Liver (tissue), 8 donors: ENCODE measurements at regions not wholly inside any gene's neighbourhood (a gene's known extent, or its start where the extent isn't known, plus 50 kb on each side); places are given as distances from the start of the nearest gene placed in this dataset.
"Not testable (repeated sequence)": the region's sequence is repeated elsewhere in the genome, so short reads cannot be mapped to it uniquely, and the experiment has no call there.

Experiments
- DNase-seq: peaks from one replicate; pipeline ENCODE4 v3.0.0-alpha.2; 2017; ENCODE audit warnings: low spot score
- H3K27ac ChIP-seq, 2 donors: one replicate each; pipeline ENCODE4 v1.7.0; 2013; ENCODE audit warnings: inconsistent platforms in 2 of 2, low read length in 2 of 2, control low read depth in 1 of 2, low read depth in 1 of 2, mild to moderate bottlenecking in 1 of 2
- H3K27me3 ChIP-seq, 4 donors: one replicate each; pipeline versions ENCODE4 v1.6.1 to v1.7.0; 2013; ENCODE audit warnings: low read length in 3 of 4, inconsistent platforms in 1 of 4, mild to moderate bottlenecking in 1 of 4, moderate library complexity in 1 of 4; ENCODE audit not compliant: control insufficient read depth in 4 of 4, insufficient read depth in 4 of 4
- H3K36me3 ChIP-seq, 4 donors: one replicate each; pipeline versions ENCODE4 v1.6.1 to v1.7.0; 2013; ENCODE audit warnings: low read length in 3 of 4, mild to moderate bottlenecking in 3 of 4, low read depth in 1 of 4, moderate library complexity in 1 of 4; ENCODE audit not compliant: control insufficient read depth in 4 of 4, insufficient read depth in 3 of 4
- H3K4me1 ChIP-seq, 4 donors: one replicate each; pipeline versions ENCODE4 v1.6.1 to v1.7.0; 2013; ENCODE audit warnings: low read length in 3 of 4, mild to moderate bottlenecking in 3 of 4, moderate library complexity in 1 of 4; ENCODE audit not compliant: control insufficient read depth in 4 of 4, insufficient read depth in 4 of 4
- H3K4me3 ChIP-seq, 3 donors: one replicate each; pipeline versions ENCODE4 v1.6.1 to v1.7.0; 2013; ENCODE audit warnings: low read length in 3 of 3, control low read depth in 1 of 3, low read depth in 1 of 3, mild to moderate bottlenecking in 1 of 3
- H3K9ac ChIP-seq, 2 donors: one replicate each; pipeline ENCODE4 v1.7.0; 2013; ENCODE audit warnings: low read length in 2 of 2, mild to moderate bottlenecking in 2 of 2, moderate library complexity in 2 of 2, control low read depth in 1 of 2, low read depth in 1 of 2
- H3K9me3 ChIP-seq, 4 donors: one replicate each; pipeline versions ENCODE4 v1.6.1 to v1.7.0; 2013; ENCODE audit warnings: low read length in 3 of 4; ENCODE audit not compliant: control insufficient read depth in 4 of 4
- EGR1 ChIP-seq, 2 donors: IDR thresholded peaks; 2 replicates each; pipeline ENCODE4 v1.6.1; 2016 to 2018; ENCODE audit warnings: antibody characterized with exemption in 2 of 2, low read depth in 2 of 2
- FOXA1 ChIP-seq: IDR thresholded peaks from 2 replicates; pipeline ENCODE4 v1.6.1; 2016; ENCODE audit warnings: antibody characterized with exemption
- GABPA ChIP-seq, 2 donors: IDR thresholded peaks in 1 of 2; conservative IDR thresholded peaks in 1 of 2; 2 replicates each; pipeline ENCODE4 v1.6.1; 2016; ENCODE audit warnings: antibody characterized with exemption in 2 of 2, mild to moderate bottlenecking in 1 of 2, moderate library complexity in 1 of 2
- HNF4A ChIP-seq, 2 donors: conservative IDR thresholded peaks; 2 replicates each; pipeline ENCODE4 v1.6.1; 2016; ENCODE audit warnings: antibody characterized with exemption in 2 of 2, mild to moderate bottlenecking in 2 of 2
- JUND ChIP-seq, 2 donors: IDR thresholded peaks; 2 replicates each; pipeline ENCODE4 v1.6.1; 2016; ENCODE audit warnings: antibody characterized with exemption in 2 of 2
- NR2F2 ChIP-seq: IDR thresholded peaks from 2 replicates; pipeline ENCODE4 v1.6.1; 2016; ENCODE audit warnings: antibody characterized with exemption
- RAD21 ChIP-seq, 2 donors: IDR thresholded peaks; 2 replicates each; pipeline ENCODE4 v1.6.1; 2016; ENCODE audit warnings: antibody characterized with exemption in 2 of 2, mild to moderate bottlenecking in 2 of 2
- RXRA ChIP-seq, 2 donors: IDR thresholded peaks; 2 replicates each; pipeline ENCODE4 v1.6.1; 2017 to 2018; ENCODE audit warnings: antibody characterized with exemption in 2 of 2, mild to moderate bottlenecking in 1 of 2
- SP1 ChIP-seq: IDR thresholded peaks from 2 replicates; pipeline ENCODE4 v1.6.1; 2018; ENCODE audit warnings: antibody characterized with exemption, mild to moderate bottlenecking
- TAF1 ChIP-seq: conservative IDR thresholded peaks from 2 replicates; pipeline ENCODE4 v1.6.1; 2016; ENCODE audit warnings: antibody characterized with exemption, mild to moderate bottlenecking
- WGBS: extraction: QIAGEN DNeasy Blood & Tissue Kit; methylation state at CpG from one replicate; pipeline ENCODE4 v1.1.7; 2013; 5-methylcytosine and 5-hydroxymethylcytosine counted together
- TF ChIP-seq, protein P1 (sequence below): fragments of 150-350 bp; IDR thresholded peaks from 2 replicates; pipeline ENCODE4 v1.5.1; 2017; ENCODE audit warnings: improper control_type of control experiment, low read depth, low read length; ENCODE audit not compliant: missing input control
- TF ChIP-seq, protein P2 (sequence below): IDR thresholded peaks from 2 replicates; pipeline ENCODE4 v1.6.1; 2016; ENCODE audit warnings: antibody characterized with exemption
- TF ChIP-seq, protein P3 (sequence below): IDR thresholded peaks from 2 replicates; pipeline ENCODE4 v1.6.1; 2016; ENCODE audit warnings: antibody characterized with exemption, mild to moderate bottlenecking
- TF ChIP-seq, protein P4 (sequence below): IDR thresholded peaks from 2 replicates; pipeline ENCODE4 v1.6.1; 2016; ENCODE audit warnings: antibody characterized with exemption
- donor health status: healthy.
- donor health status: healthy.
- donor health status: healthy.
- donor health status: healthy.
- donor health status: healthy.

DNA sequence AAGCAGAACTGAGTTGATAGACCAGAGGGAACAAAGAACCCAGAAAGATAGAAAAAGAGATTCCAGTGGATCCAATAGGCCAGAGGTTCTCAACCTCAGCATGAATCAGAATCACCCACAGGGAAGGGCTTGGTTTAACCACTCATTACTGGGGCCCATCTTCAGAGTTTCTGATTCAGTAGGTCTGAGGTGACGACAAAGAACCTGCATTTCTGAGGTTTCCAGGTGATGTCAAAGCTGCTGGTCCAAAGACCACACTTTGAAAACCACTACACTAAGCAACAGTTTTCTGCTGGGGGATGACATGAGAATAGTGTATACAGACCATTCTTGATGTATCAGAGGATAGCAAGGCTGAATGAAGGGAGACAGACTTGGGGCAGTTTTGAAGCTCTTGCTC, 81.5 kb upstream of the FOXN2 start (continued):
- TF ChIP-seq, protein P1, sequence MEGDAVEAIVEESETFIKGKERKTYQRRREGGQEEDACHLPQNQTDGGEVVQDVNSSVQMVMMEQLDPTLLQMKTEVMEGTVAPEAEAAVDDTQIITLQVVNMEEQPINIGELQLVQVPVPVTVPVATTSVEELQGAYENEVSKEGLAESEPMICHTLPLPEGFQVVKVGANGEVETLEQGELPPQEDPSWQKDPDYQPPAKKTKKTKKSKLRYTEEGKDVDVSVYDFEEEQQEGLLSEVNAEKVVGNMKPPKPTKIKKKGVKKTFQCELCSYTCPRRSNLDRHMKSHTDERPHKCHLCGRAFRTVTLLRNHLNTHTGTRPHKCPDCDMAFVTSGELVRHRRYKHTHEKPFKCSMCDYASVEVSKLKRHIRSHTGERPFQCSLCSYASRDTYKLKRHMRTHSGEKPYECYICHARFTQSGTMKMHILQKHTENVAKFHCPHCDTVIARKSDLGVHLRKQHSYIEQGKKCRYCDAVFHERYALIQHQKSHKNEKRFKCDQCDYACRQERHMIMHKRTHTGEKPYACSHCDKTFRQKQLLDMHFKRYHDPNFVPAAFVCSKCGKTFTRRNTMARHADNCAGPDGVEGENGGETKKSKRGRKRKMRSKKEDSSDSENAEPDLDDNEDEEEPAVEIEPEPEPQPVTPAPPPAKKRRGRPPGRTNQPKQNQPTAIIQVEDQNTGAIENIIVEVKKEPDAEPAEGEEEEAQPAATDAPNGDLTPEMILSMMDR, result no peak
- TF ChIP-seq RAD21 (IDR thresholded peaks at IDR 0.05) (no peak), TAF1 (no peak)
- TF ChIP-seq, protein P2, sequence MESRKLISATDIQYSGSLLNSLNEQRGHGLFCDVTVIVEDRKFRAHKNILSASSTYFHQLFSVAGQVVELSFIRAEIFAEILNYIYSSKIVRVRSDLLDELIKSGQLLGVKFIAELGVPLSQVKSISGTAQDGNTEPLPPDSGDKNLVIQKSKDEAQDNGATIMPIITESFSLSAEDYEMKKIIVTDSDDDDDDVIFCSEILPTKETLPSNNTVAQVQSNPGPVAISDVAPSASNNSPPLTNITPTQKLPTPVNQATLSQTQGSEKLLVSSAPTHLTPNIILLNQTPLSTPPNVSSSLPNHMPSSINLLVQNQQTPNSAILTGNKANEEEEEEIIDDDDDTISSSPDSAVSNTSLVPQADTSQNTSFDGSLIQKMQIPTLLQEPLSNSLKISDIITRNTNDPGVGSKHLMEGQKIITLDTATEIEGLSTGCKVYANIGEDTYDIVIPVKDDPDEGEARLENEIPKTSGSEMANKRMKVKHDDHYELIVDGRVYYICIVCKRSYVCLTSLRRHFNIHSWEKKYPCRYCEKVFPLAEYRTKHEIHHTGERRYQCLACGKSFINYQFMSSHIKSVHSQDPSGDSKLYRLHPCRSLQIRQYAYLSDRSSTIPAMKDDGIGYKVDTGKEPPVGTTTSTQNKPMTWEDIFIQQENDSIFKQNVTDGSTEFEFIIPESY, result no peak
- TF ChIP-seq, protein P3, sequence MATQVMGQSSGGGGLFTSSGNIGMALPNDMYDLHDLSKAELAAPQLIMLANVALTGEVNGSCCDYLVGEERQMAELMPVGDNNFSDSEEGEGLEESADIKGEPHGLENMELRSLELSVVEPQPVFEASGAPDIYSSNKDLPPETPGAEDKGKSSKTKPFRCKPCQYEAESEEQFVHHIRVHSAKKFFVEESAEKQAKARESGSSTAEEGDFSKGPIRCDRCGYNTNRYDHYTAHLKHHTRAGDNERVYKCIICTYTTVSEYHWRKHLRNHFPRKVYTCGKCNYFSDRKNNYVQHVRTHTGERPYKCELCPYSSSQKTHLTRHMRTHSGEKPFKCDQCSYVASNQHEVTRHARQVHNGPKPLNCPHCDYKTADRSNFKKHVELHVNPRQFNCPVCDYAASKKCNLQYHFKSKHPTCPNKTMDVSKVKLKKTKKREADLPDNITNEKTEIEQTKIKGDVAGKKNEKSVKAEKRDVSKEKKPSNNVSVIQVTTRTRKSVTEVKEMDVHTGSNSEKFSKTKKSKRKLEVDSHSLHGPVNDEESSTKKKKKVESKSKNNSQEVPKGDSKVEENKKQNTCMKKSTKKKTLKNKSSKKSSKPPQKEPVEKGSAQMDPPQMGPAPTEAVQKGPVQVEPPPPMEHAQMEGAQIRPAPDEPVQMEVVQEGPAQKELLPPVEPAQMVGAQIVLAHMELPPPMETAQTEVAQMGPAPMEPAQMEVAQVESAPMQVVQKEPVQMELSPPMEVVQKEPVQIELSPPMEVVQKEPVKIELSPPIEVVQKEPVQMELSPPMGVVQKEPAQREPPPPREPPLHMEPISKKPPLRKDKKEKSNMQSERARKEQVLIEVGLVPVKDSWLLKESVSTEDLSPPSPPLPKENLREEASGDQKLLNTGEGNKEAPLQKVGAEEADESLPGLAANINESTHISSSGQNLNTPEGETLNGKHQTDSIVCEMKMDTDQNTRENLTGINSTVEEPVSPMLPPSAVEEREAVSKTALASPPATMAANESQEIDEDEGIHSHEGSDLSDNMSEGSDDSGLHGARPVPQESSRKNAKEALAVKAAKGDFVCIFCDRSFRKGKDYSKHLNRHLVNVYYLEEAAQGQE, result no peak

DNA sequence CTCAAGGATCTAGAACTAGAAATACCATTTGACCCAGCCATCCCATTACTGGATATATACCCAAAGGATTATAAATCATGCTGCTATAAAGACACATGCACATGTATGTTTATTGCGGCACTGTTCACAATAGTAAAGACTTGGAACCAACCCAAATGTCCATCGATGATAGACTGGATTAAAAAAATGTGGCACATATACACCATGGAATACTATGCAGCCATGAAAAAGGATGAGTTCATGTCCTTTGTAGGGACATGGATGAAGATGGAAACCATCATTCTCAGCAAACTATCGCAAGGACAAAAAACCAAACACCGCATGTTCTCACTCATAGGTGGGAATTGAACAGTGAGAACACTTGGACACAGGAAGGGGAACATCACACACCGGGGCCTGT, 80.7 kb upstream of the FOXN2 start:
- DNase-seq, H3K27me3 ChIP-seq, H3K4me3 ChIP-seq, H3K36me3 ChIP-seq, H3K4me1 ChIP-seq, H3K27ac ChIP-seq, H3K9me3 ChIP-seq, H3K9ac ChIP-seq: not testable (repeated sequence)
- 95% methylated on average over 5 of the region's 5 CpGs for WGBS

DNA sequence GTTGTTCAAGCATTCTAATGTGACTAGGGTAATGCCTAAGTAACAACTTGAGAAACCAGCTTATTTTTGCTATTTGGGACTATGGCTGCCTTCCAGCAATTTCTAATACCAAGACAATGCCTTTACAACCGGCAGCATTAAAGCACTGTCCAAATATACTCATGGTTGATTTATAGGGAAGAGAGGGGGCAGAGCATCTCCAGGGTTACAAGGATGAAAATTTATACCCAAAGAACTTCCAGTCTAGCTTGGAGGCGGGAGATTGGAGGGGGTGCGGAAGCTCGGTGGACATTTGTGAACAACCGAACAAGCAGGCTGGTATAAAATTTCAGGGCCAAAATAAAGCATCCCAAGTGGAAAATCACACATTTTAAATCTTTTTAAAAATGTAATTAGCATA, 79.4 kb upstream of the FOXN2 start:
- Histone ChIP-seq H3K4me3 (no peak overlapping the region), H3K9me3 (no peaks in the 10 kb centered on the region), H3K9ac (no peak overlapping the region), H3K36me3 (no peaks in the 10 kb centered on the region), H3K27ac (no peak overlapping the region), H3K27me3 (no peaks in the 10 kb centered on the region), H3K4me1 (no peaks in the 10 kb centered on the region)
- WGBS, result 95% methylated on average over 5 of the region's 5 CpGs
- DNase-seq, result no peak
- TF ChIP-seq, protein P3, result no peak
- TF ChIP-seq SP1 (no peak), FOXA1 (no peak), GABPA (IDR thresholded peaks at IDR 0.05 in 1 of 2, conservative IDR thresholded peaks at IDR 0.05 in 1 of 2) (no peak), HNF4A (conservative IDR thresholded peaks at IDR 0.05) (no peak), RXRA (IDR thresholded peaks at IDR 0.05) (no peak), NR2F2 (no peak), RAD21 (IDR thresholded peaks at IDR 0.05) (no peak), TAF1 (no peak), EGR1 (IDR thresholded peaks at IDR 0.05; ENCODE audit: low read depth in 2 of 2) (no peak), JUND (IDR thresholded peaks at IDR 0.05) (no peak)
- TF ChIP-seq, protein P2, result no peak
- TF ChIP-seq, protein P1, result no peak
- TF ChIP-seq, protein P4, sequence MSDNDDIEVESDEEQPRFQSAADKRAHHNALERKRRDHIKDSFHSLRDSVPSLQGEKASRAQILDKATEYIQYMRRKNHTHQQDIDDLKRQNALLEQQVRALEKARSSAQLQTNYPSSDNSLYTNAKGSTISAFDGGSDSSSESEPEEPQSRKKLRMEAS, result no peak
